ENCODE measurements at regions not wholly inside any gene's neighbourhood (a gene's known extent, or its start where the extent isn't known, plus 50 kb on each side); places are given as distances from the start of the nearest gene placed in this dataset.
"Not testable (repeated sequence)": the region's sequence is repeated elsewhere in the genome, so short reads cannot be mapped to it uniquely, and the experiment has no call there.

DNA sequence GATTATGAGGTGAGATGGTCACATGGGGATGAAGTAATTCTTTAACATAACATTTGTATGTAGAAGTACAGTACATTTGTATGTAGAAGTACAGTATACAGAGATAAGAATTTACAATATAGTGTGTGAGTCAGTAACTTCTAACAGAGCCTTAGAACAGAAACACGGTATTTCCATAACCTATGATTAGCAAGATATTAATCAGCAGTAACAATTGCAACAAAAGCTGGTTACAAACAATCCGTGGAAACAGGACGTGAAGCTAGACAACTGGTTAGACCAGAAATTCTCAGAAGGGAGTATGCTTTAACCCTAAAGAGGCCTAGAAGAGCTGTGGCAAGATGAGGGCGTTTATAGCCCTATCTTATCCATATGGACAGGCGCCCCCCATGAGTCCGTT is 122.0 kb upstream of the CLDN10 start:
- TF ChIP-seq, protein P1, sequence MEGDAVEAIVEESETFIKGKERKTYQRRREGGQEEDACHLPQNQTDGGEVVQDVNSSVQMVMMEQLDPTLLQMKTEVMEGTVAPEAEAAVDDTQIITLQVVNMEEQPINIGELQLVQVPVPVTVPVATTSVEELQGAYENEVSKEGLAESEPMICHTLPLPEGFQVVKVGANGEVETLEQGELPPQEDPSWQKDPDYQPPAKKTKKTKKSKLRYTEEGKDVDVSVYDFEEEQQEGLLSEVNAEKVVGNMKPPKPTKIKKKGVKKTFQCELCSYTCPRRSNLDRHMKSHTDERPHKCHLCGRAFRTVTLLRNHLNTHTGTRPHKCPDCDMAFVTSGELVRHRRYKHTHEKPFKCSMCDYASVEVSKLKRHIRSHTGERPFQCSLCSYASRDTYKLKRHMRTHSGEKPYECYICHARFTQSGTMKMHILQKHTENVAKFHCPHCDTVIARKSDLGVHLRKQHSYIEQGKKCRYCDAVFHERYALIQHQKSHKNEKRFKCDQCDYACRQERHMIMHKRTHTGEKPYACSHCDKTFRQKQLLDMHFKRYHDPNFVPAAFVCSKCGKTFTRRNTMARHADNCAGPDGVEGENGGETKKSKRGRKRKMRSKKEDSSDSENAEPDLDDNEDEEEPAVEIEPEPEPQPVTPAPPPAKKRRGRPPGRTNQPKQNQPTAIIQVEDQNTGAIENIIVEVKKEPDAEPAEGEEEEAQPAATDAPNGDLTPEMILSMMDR (IDR thresholded peaks at IDR 0.05; ENCODE audit: low read depth, low read length, poor library complexity, severe bottlenecking), result not testable (repeated sequence)
- TF ChIP-seq EZH2phosphoT487 (IDR thresholded peaks at IDR 0.05; ENCODE audit: borderline replicate concordance, low read length), result not testable (repeated sequence)

Measured in DOHH2 (cell line).